ENCODE measurements at regions not wholly inside any gene's neighbourhood (a gene's known extent, or its start where the extent isn't known, plus 50 kb on each side); places are given as distances from the start of the nearest gene placed in this dataset.
"Not testable (repeated sequence)": the region's sequence is repeated elsewhere in the genome, so short reads cannot be mapped to it uniquely, and the experiment has no call there.

DNA sequence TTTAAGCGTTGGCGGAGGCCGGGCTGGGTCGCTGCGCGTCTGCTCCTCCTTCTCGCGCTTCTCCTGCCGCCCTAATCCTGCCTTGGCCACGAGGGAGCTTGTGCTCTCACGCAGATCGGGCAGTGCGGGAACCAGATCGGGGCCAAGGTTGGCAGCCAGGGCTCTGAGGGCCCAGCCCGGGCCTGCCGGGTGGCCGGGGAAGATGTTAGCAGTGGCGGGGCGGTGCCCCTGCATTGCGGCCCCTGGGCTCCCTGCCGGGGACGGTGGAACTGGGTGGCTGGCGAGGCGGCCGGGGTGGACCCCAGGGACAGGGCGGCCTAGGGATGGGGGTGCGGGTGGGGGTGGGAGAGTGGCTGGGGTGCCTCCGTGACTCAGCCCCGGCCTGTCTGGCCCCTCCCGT lies 297.4 kb downstream of the CACNA1B start:
- H3K27me3 ChIP-seq (replicated peaks in 1 of 4; ENCODE audit: control insufficient read depth in 3 of 4, extremely low read depth in 1 of 4, insufficient read depth in 3 of 4, low read length in 3 of 4); H2BK12ac ChIP-seq (ENCODE audit: low read depth, low read length); H3K79me1 ChIP-seq (ENCODE audit: low read depth, low read length); H2BK15ac ChIP-seq (ENCODE audit: low read length); FAIRE-seq; POLR2A ChIA-PET (ENCODE audit: partially characterized antibody); CTCF ChIA-PET (ENCODE audit: partially characterized antibody); H3K36me3 ChIP-seq (ENCODE audit: control insufficient read depth in 2 of 4, insufficient read depth in 4 of 4, low read length in 3 of 4); H2AK5ac ChIP-seq (ENCODE audit: low read depth, low read length); H4K20me1 ChIP-seq (replicated peaks in 1 of 2; ENCODE audit: control insufficient read depth in 1 of 2, insufficient read depth in 2 of 2, low read length in 2 of 2); H3K14ac ChIP-seq (ENCODE audit: insufficient read length); H2BK120ac ChIP-seq (replicated peaks; ENCODE audit: low read depth, low read length); H3K18ac ChIP-seq (ENCODE audit: extremely low read depth, low read length); H4K91ac ChIP-seq (replicated peaks; ENCODE audit: insufficient read length, low read length); H3K4me3 ChIP-seq (ENCODE audit: extremely low read depth in 1 of 4, insufficient read depth in 2 of 4, low read depth in 3 of 4, low read length in 4 of 4); H2BK20ac ChIP-seq (ENCODE audit: low read length); H4K5ac ChIP-seq (ENCODE audit: insufficient read length, low read depth, low read length); H3K4me1 ChIP-seq (replicated peaks in 1 of 4; ENCODE audit: control insufficient read depth in 3 of 4, insufficient read depth in 4 of 4, low read length in 3 of 4); H2AFZ ChIP-seq (ENCODE audit: low read length); H2BK5ac ChIP-seq (ENCODE audit: low read depth, low read length); H3K56ac ChIP-seq (replicated peaks; ENCODE audit: insufficient read length, low read depth, low read length); H3K23me2 ChIP-seq (ENCODE audit: low read depth, low read length); DNase-seq (ENCODE audit: low read depth in 1 of 2, low spot score in 2 of 2); H3K27ac ChIP-seq (ENCODE audit: low read depth, low read length); H3K4me2 ChIP-seq (ENCODE audit: insufficient read depth in 1 of 2, low read depth in 2 of 2, low read length in 2 of 2); H3K9ac ChIP-seq (replicated peaks in 1 of 4; ENCODE audit: extremely low read depth in 1 of 4, low read depth in 3 of 4, low read length in 3 of 4); H3K4ac ChIP-seq (replicated peaks; ENCODE audit: insufficient read length, low read depth, low read length); H4K8ac ChIP-seq (ENCODE audit: extremely low read depth, insufficient read depth, low read length); H3K23ac ChIP-seq (ENCODE audit: insufficient read length); H3K79me2 ChIP-seq (ENCODE audit: control insufficient read depth in 1 of 2, insufficient read depth in 2 of 2, low read length in 2 of 2): not testable (repeated sequence)
- no CpG with 5 or more reads among the region's 30 CpGs for whole genome bisulfite sequencing, 2 experiments (ENCODE audit: extremely low coverage in 1 of 2, insufficient coverage in 1 of 2, insufficient read length in 1 of 2, insufficient replicate concordance in 2 of 2, low coverage in 1 of 2, low lambda C conversion rate in 2 of 2, missing lambda C conversion rate in 1 of 2)
- H3K9me3 ChIP-seq (ENCODE audit: insufficient read depth in 2 of 2, low read depth in 1 of 2, low read length in 1 of 2): peaks cover 7 to 38% of the 10 kb centered on the region in 2 experiments; a peak in 3 of 4 replicates

DNA sequence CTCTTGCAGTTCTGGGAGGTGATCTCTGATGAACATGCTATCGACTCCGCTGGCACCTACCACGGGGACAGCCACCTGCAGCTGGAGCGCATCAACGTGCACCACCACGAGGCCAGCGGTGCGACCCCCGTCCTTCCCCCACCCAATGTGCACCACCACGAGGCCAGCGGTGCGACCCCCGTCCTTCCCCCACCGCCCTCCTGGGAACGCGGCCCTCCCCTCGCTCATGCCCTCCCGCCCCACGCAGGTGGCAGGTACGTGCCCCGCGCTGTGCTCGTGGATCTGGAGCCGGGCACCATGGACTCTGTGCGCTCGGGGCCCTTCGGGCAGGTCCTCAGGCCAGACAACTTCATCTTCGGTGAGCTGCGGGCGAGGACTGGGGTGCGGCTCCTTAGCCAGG lies 297.8 kb downstream of the CACNA1B start:
- H2BK12ac ChIP-seq (ENCODE audit: low read depth, low read length); H4K5ac ChIP-seq (ENCODE audit: insufficient read length, low read depth, low read length); H3K56ac ChIP-seq (replicated peaks; ENCODE audit: insufficient read length, low read depth, low read length); H3K79me2 ChIP-seq (ENCODE audit: control insufficient read depth in 1 of 2, insufficient read depth in 2 of 2, low read length in 2 of 2); H3K23ac ChIP-seq (ENCODE audit: insufficient read length); H2BK15ac ChIP-seq (ENCODE audit: low read length); H4K20me1 ChIP-seq (replicated peaks in 1 of 2; ENCODE audit: control insufficient read depth in 1 of 2, insufficient read depth in 2 of 2, low read length in 2 of 2); DNase-seq (ENCODE audit: low read depth in 1 of 2, low spot score in 2 of 2); H2AFZ ChIP-seq (ENCODE audit: low read length); H3K27me3 ChIP-seq (replicated peaks in 1 of 4; ENCODE audit: control insufficient read depth in 3 of 4, extremely low read depth in 1 of 4, insufficient read depth in 3 of 4, low read length in 3 of 4); POLR2A ChIA-PET (ENCODE audit: partially characterized antibody); H3K4ac ChIP-seq (replicated peaks; ENCODE audit: insufficient read length, low read depth, low read length); H2BK120ac ChIP-seq (replicated peaks; ENCODE audit: low read depth, low read length); CTCF ChIA-PET (ENCODE audit: partially characterized antibody); H3K36me3 ChIP-seq (ENCODE audit: control insufficient read depth in 2 of 4, insufficient read depth in 4 of 4, low read length in 3 of 4); H4K8ac ChIP-seq (ENCODE audit: extremely low read depth, insufficient read depth, low read length); H3K18ac ChIP-seq (ENCODE audit: extremely low read depth, low read length); H3K14ac ChIP-seq (ENCODE audit: insufficient read length); H4K91ac ChIP-seq (replicated peaks; ENCODE audit: insufficient read length, low read length); H3K79me1 ChIP-seq (ENCODE audit: low read depth, low read length); H3K27ac ChIP-seq (ENCODE audit: low read depth, low read length); FAIRE-seq; H2BK5ac ChIP-seq (ENCODE audit: low read depth, low read length); H3K23me2 ChIP-seq (ENCODE audit: low read depth, low read length); H3K9ac ChIP-seq (replicated peaks in 1 of 4; ENCODE audit: extremely low read depth in 1 of 4, low read depth in 3 of 4, low read length in 3 of 4); H3K4me3 ChIP-seq (ENCODE audit: extremely low read depth in 1 of 4, insufficient read depth in 2 of 4, low read depth in 3 of 4, low read length in 4 of 4); H2AK5ac ChIP-seq (ENCODE audit: low read depth, low read length); H3K4me2 ChIP-seq (ENCODE audit: insufficient read depth in 1 of 2, low read depth in 2 of 2, low read length in 2 of 2); H2BK20ac ChIP-seq (ENCODE audit: low read length); H3K4me1 ChIP-seq (replicated peaks in 1 of 4; ENCODE audit: control insufficient read depth in 3 of 4, insufficient read depth in 4 of 4, low read length in 3 of 4): not testable (repeated sequence)
- peaks cover 7 to 41% of the 10 kb centered on the region in 2 experiments; a peak in 3 of 4 replicates for H3K9me3 ChIP-seq (ENCODE audit: insufficient read depth in 2 of 2, low read depth in 1 of 2, low read length in 1 of 2)
- WGBS, 2 experiments (ENCODE audit: extremely low coverage in 1 of 2, insufficient coverage in 1 of 2, insufficient read length in 1 of 2, insufficient replicate concordance in 2 of 2, low coverage in 1 of 2, low lambda C conversion rate in 2 of 2, missing lambda C conversion rate in 1 of 2): 96% methylated on average over 9 of the region's 31 CpGs; no CpG with 5 or more reads in 1 of the 2 experiments
